ENCODE measurements at regions not wholly inside any gene's neighbourhood (a gene's known extent, or its start where the extent isn't known, plus 50 kb on each side); places are given as distances from the start of the nearest gene placed in this dataset.

DNA sequence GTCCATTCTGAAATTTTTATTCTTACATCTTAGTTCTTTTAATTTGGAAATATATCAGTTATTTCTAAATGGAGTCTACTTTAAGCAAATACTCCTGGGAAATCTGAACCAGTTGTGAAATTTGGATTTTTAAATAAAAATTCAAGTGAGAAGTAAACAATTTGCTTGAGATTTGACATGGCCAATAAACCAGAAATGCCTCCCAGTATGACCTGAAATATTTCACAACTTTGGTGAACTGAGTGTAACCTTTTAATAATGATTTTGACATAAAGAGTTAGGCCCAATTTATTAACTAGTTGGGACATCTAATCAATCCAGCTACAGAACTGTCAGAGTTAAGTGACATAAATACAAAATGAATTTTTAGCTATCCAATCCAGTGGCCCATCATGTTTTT lies 192.0 kb downstream of the ZC3H11B start:
- no peaks in the 10 kb centered on the region for H3K4me1 ChIP-seq (ENCODE audit: insufficient read depth, low read length, poor library complexity, severe bottlenecking)
- no peaks in the 10 kb centered on the region for H3K9me3 ChIP-seq (ENCODE audit: insufficient read depth, low read depth, low read length)
- no peaks in the 10 kb centered on the region for H3F3A ChIP-seq (ENCODE audit: low read depth)
- no peak overlapping the region for H3K4me3 ChIP-seq (ENCODE audit: low read length, poor library complexity, severe bottlenecking)
- no peaks in the 10 kb centered on the region for H3K36me3 ChIP-seq (ENCODE audit: insufficient read depth, low read length)
- H3K79me2 ChIP-seq (ENCODE audit: insufficient read depth, low read length) = no peaks in the 10 kb centered on the region
- H3K9ac ChIP-seq (ENCODE audit: low read depth, low read length, poor library complexity, severe bottlenecking) = no peak overlapping the region
- H4K20me1 ChIP-seq (ENCODE audit: insufficient read depth, low read length, poor library complexity, severe bottlenecking) = no peaks in the 10 kb centered on the region
- H3K4me2 ChIP-seq (ENCODE audit: low read depth, low read length, poor library complexity, severe bottlenecking) = no peak overlapping the region
- H3K9me2 ChIP-seq (replicated peaks; ENCODE audit: low read depth, low read length) = no peaks in the 10 kb centered on the region
- H2AFZ ChIP-seq (ENCODE audit: low read length) = no peak overlapping the region
- H3K27me3 ChIP-seq (ENCODE audit: insufficient read depth, low read length, poor library complexity, severe bottlenecking) = no peaks in the 10 kb centered on the region
- TF ChIP-seq, protein P1, sequence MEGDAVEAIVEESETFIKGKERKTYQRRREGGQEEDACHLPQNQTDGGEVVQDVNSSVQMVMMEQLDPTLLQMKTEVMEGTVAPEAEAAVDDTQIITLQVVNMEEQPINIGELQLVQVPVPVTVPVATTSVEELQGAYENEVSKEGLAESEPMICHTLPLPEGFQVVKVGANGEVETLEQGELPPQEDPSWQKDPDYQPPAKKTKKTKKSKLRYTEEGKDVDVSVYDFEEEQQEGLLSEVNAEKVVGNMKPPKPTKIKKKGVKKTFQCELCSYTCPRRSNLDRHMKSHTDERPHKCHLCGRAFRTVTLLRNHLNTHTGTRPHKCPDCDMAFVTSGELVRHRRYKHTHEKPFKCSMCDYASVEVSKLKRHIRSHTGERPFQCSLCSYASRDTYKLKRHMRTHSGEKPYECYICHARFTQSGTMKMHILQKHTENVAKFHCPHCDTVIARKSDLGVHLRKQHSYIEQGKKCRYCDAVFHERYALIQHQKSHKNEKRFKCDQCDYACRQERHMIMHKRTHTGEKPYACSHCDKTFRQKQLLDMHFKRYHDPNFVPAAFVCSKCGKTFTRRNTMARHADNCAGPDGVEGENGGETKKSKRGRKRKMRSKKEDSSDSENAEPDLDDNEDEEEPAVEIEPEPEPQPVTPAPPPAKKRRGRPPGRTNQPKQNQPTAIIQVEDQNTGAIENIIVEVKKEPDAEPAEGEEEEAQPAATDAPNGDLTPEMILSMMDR (conservative IDR thresholded peaks at IDR 0.05; ENCODE audit: low read length) = no peak
- TF ChIP-seq EZH2phosphoT487 (IDR thresholded peaks at IDR 0.05; ENCODE audit: borderline replicate concordance) = no peak

DNA sequence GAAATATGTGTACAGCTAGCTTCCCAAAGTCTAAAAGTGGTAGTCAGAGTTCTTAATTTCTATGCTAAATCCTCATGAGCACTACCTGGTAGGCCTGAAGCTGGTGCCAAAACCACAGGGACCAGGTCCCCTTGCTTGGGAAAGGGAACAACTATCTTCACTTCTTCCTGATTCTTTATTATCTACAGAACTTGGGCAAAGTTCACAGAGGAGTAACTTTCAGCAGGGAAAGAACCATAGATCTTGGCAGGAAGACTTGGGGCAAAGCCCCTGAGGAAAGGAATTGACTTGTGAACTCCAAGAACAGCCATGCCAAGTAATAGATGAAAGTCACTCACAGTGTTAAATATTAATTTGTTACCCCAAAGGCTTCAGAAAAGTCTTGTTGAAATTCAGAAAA lies 193.0 kb downstream of the ZC3H11B start:
- no peak overlapping the region for H3K4me2 ChIP-seq (ENCODE audit: low read depth, low read length, poor library complexity, severe bottlenecking)
- H3K4me1 ChIP-seq (ENCODE audit: insufficient read depth, low read length, poor library complexity, severe bottlenecking) = no peaks in the 10 kb centered on the region
- H3K9ac ChIP-seq (ENCODE audit: low read depth, low read length, poor library complexity, severe bottlenecking) = no peak overlapping the region
- H3K27me3 ChIP-seq (ENCODE audit: insufficient read depth, low read length, poor library complexity, severe bottlenecking) = no peaks in the 10 kb centered on the region
- no peak overlapping the region for H2AFZ ChIP-seq (ENCODE audit: low read length)
- H3F3A ChIP-seq (ENCODE audit: low read depth) = no peaks in the 10 kb centered on the region
- no peaks in the 10 kb centered on the region for H3K36me3 ChIP-seq (ENCODE audit: insufficient read depth, low read length)
- no peaks in the 10 kb centered on the region for H4K20me1 ChIP-seq (ENCODE audit: insufficient read depth, low read length, poor library complexity, severe bottlenecking)
- no peaks in the 10 kb centered on the region for H3K9me2 ChIP-seq (replicated peaks; ENCODE audit: low read depth, low read length)
- H3K79me2 ChIP-seq (ENCODE audit: insufficient read depth, low read length) = no peaks in the 10 kb centered on the region
- H3K4me3 ChIP-seq (ENCODE audit: low read length, poor library complexity, severe bottlenecking) = no peak overlapping the region
- TF ChIP-seq EZH2phosphoT487 (IDR thresholded peaks at IDR 0.05; ENCODE audit: borderline replicate concordance) = no peak
- TF ChIP-seq, protein P1 (conservative IDR thresholded peaks at IDR 0.05; ENCODE audit: low read length) = no peak
- no peaks in the 10 kb centered on the region for H3K9me3 ChIP-seq (ENCODE audit: insufficient read depth, low read depth, low read length)

- H3K4me1 ChIP-seq (ENCODE audit: insufficient read depth, low read length, poor library complexity, severe bottlenecking) = no peaks in the 10 kb centered on the region
- H3F3A ChIP-seq (ENCODE audit: low read depth) = no peaks in the 10 kb centered on the region
- H3K79me2 ChIP-seq (ENCODE audit: insufficient read depth, low read length) = no peaks in the 10 kb centered on the region
- H3K9me2 ChIP-seq (replicated peaks; ENCODE audit: low read depth, low read length) = no peaks in the 10 kb centered on the region
- no peak overlapping the region for H3K4me3 ChIP-seq (ENCODE audit: low read length, poor library complexity, severe bottlenecking)
- no peaks in the 10 kb centered on the region for H4K20me1 ChIP-seq (ENCODE audit: insufficient read depth, low read length, poor library complexity, severe bottlenecking)
- H3K9ac ChIP-seq (ENCODE audit: low read depth, low read length, poor library complexity, severe bottlenecking) = no peak overlapping the region
- no peak overlapping the region for H2AFZ ChIP-seq (ENCODE audit: low read length)
- no peaks in the 10 kb centered on the region for H3K27me3 ChIP-seq (ENCODE audit: insufficient read depth, low read length, poor library complexity, severe bottlenecking)
- H3K9me3 ChIP-seq (ENCODE audit: insufficient read depth, low read depth, low read length) = no peaks in the 10 kb centered on the region
- H3K4me2 ChIP-seq (ENCODE audit: low read depth, low read length, poor library complexity, severe bottlenecking) = no peak overlapping the region
- no peaks in the 10 kb centered on the region for H3K36me3 ChIP-seq (ENCODE audit: insufficient read depth, low read length)
- no peak for TF ChIP-seq EZH2phosphoT487 (IDR thresholded peaks at IDR 0.05; ENCODE audit: borderline replicate concordance)
- TF ChIP-seq, protein P1 (conservative IDR thresholded peaks at IDR 0.05; ENCODE audit: low read length) = no peak
These were observed 193.8 kb downstream of the ZC3H11B start for GRCh38 chr1:219419065-219419464.
